Brain microvascular endothelial cell (primary cell): ENCODE measurements at regions not wholly inside any gene's neighbourhood (a gene's known extent, or its start where the extent isn't known, plus 50 kb on each side); places are given as distances from the start of the nearest gene placed in this dataset.

Experiments
- DNase-seq: peaks from one replicate; pipeline ENCODE4 v3.0.0-alpha.2; 2020
- H3K27ac ChIP-seq: fragments of 250-450 bp; sonication (Bioruptor Pico); 2 replicates; pipeline ENCODE4 v1.5.1; 2020; ENCODE audit warnings: mild to moderate bottlenecking, moderate library complexity
- H3K27me3 ChIP-seq: fragments of 250-450 bp; sonication (Bioruptor Pico); replicated peaks from 2 replicates; pipeline ENCODE4 v1.5.1; 2020; ENCODE audit warnings: mild to moderate bottlenecking
- H3K36me3 ChIP-seq: fragments of 250-450 bp; sonication (Bioruptor Pico); replicated peaks from 2 replicates; pipeline ENCODE4 v1.5.1; 2020; ENCODE audit warnings: mild to moderate bottlenecking
- H3K4me3 ChIP-seq: 2 replicates; pipeline ENCODE4 v1.5.1; 2011; ENCODE audit warnings: low read depth, mild to moderate bottlenecking, control low read depth, low read length, moderate library complexity
- in situ Hi-C: cut with HindIII; loops from 2 replicates; pipeline ENCODE4 v1.10.0; 2017; ENCODE audit warnings: low sequenced_read_pairs, low pct_ligation_motif_present
- TF ChIP-seq, protein P1 (sequence below): IDR thresholded peaks from 2 replicates; pipeline ENCODE4 v1.5.1; 2011; ENCODE audit warnings: low read depth, mild to moderate bottlenecking, moderate library complexity, low read length, control low read depth, inconsistent platforms; ENCODE audit errors: missing control alignments

DNA sequence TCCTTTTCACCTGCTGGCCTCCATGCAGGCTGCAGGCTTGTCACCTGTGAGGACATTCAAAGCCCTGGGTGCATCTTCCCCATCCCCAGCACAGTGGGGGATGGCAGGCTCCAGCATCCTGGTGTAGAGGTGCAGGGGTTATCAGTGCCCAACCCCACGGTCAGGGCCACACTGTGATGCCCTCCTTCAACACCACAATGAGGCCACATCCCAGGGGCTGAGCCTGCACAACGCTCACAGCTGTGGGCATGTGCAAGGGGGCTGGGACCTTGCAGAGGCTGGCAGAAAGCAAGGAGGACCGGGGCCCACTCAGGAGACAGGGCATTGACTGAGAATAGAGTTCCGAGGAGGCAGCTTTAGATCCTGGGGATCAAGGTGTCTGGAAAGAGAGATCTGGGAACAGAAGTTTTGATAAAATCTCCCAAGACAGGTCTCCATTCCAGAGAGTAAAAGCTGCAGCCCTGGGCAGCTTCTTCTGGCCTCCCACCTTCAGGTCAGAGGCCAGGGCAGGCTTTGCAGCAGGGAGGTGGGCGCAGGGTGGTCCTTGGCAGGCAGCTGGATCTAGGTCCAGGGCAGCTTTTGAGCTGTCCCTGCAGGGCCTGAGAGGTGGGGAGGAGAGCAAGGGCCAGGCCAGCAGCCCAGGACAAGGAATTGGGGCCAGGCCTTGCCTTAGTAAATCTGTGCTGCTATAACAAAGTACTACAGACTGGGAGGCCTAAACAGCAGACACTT is 250.8 kb upstream of the B3GAT1 start:
- in situ Hi-C loops, result no loop called here
- Histone ChIP-seq H3K27ac (no peak overlapping the region), H3K4me3 (no peak overlapping the region), H3K36me3 (no peaks in the 10 kb centered on the region), H3K27me3 (no peaks in the 10 kb centered on the region)
- TF ChIP-seq, protein P1, sequence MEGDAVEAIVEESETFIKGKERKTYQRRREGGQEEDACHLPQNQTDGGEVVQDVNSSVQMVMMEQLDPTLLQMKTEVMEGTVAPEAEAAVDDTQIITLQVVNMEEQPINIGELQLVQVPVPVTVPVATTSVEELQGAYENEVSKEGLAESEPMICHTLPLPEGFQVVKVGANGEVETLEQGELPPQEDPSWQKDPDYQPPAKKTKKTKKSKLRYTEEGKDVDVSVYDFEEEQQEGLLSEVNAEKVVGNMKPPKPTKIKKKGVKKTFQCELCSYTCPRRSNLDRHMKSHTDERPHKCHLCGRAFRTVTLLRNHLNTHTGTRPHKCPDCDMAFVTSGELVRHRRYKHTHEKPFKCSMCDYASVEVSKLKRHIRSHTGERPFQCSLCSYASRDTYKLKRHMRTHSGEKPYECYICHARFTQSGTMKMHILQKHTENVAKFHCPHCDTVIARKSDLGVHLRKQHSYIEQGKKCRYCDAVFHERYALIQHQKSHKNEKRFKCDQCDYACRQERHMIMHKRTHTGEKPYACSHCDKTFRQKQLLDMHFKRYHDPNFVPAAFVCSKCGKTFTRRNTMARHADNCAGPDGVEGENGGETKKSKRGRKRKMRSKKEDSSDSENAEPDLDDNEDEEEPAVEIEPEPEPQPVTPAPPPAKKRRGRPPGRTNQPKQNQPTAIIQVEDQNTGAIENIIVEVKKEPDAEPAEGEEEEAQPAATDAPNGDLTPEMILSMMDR, result no peak
- DNase-seq, result no peak

- Histone ChIP-seq H3K27ac (no peak overlapping the region), H3K27me3 (no peaks in the 10 kb centered on the region), H3K36me3 (no peaks in the 10 kb centered on the region), H3K4me3 (no peak overlapping the region)
- no peak for DNase-seq
- TF ChIP-seq, protein P1, result no peak
- in situ Hi-C loops, result no loop called here
Measured at GRCh38 chr11:134661660-134662059, 249.6 kb upstream of the B3GAT1 start.

DNA sequence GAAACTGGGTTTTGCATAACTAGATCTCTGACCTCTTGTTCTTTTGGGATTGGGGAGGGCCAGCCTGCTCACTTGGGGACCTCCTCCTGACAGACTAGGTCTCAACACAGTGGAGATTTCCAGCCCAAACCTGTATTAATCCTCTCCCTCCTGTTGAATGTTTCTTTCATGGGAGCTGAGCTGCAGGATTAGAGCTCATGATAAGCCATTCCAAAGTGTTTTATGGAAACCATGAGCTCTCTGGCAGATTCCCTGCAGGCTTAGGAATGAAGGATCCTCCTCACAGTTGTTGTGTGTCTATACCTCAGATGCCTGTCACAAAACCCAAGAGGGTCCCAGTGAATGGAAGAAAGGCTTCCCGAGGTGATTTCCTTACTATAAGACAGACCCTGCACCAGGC is 248.4 kb upstream of the B3GAT1 start:
- no peak overlapping the region for H3K4me3 ChIP-seq
- no peaks in the 10 kb centered on the region for H3K36me3 ChIP-seq
- TF ChIP-seq, protein P1, result no peak
- in situ Hi-C loops, result no loop called here
- no peak overlapping the region for H3K27ac ChIP-seq
- no peaks in the 10 kb centered on the region for H3K27me3 ChIP-seq
- no peak for DNase-seq

- H3K27ac ChIP-seq, result no peak overlapping the region
- H3K27me3 ChIP-seq, result no peaks in the 10 kb centered on the region
- H3K36me3 ChIP-seq, result no peaks in the 10 kb centered on the region
- DNase-seq, result no peak
- H3K4me3 ChIP-seq, result no peak overlapping the region
- TF ChIP-seq, protein P1, result no peak
- in situ Hi-C loops, result no loop called here
Measured at GRCh38 chr11:134659882-134660281, 247.8 kb upstream of the B3GAT1 start.

- in situ Hi-C loops, result no loop called here
- TF ChIP-seq, protein P1, result no peak
Measured at GRCh38 chr11:134658481-134659225, 246.6 kb upstream of the B3GAT1 start.

GRCh38 chr11:134657631-134658030 is 245.6 kb upstream of the B3GAT1 start:
- Histone ChIP-seq H3K27me3 (no peaks in the 10 kb centered on the region), H3K36me3 (no peaks in the 10 kb centered on the region), H3K27ac (no peak overlapping the region), H3K4me3 (no peak overlapping the region)
- in situ Hi-C loops, result no loop called here
- no peak for DNase-seq
- TF ChIP-seq, protein P1, result no peak

More at GRCh38 chr11:134658481-134659225, 246.6 kb upstream of the B3GAT1 start:
- DNase-seq, result no peak
- no peaks in the 10 kb centered on the region for H3K27me3 ChIP-seq
- H3K4me3 ChIP-seq, result no peak overlapping the region
- no peak overlapping the region for H3K27ac ChIP-seq
- H3K36me3 ChIP-seq, result no peaks in the 10 kb centered on the region
